ENCODE measurements at regions not wholly inside any gene's neighbourhood (a gene's known extent, or its start where the extent isn't known, plus 50 kb on each side); places are given as distances from the start of the nearest gene placed in this dataset.

DNA sequence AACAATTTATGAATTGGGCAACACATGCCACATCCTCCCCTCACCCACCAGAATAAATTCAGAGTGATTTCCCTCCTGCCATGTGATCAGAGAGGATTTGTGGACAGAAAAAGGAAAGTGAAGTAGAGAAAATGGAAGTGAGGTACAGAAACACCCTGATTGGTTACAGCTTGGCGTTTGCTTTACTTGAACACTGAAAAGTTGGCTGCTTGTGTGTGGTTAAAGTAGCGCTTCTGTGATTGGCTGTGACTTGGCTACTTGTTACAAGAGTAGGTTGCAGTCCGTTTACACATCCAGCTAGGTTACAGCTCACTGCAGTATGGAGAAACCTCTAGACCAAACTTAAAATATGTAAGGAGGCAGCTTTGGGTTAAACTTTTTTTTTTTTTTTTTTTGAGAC lies 205.2 kb upstream of the ZNF608 start:
- H3K9me3 Mint-ChIP-seq, result no peaks in the 10 kb centered on the region
- H3K4me3 Mint-ChIP-seq, result no peak overlapping the region
- TF ChIP-seq, protein P1, sequence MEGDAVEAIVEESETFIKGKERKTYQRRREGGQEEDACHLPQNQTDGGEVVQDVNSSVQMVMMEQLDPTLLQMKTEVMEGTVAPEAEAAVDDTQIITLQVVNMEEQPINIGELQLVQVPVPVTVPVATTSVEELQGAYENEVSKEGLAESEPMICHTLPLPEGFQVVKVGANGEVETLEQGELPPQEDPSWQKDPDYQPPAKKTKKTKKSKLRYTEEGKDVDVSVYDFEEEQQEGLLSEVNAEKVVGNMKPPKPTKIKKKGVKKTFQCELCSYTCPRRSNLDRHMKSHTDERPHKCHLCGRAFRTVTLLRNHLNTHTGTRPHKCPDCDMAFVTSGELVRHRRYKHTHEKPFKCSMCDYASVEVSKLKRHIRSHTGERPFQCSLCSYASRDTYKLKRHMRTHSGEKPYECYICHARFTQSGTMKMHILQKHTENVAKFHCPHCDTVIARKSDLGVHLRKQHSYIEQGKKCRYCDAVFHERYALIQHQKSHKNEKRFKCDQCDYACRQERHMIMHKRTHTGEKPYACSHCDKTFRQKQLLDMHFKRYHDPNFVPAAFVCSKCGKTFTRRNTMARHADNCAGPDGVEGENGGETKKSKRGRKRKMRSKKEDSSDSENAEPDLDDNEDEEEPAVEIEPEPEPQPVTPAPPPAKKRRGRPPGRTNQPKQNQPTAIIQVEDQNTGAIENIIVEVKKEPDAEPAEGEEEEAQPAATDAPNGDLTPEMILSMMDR (IDR thresholded peaks at IDR 0.05), result no peak
- no peaks in the 10 kb centered on the region for H3K4me1 Mint-ChIP-seq (ENCODE audit: low read depth)
- no peak overlapping the region for H3K27ac Mint-ChIP-seq
- no peaks in the 10 kb centered on the region for H3K36me3 Mint-ChIP-seq (ENCODE audit: low read depth)
- no peak for DNase-seq
- H3K27me3 Mint-ChIP-seq (ENCODE audit: insufficient read depth), result no peaks in the 10 kb centered on the region

DNA sequence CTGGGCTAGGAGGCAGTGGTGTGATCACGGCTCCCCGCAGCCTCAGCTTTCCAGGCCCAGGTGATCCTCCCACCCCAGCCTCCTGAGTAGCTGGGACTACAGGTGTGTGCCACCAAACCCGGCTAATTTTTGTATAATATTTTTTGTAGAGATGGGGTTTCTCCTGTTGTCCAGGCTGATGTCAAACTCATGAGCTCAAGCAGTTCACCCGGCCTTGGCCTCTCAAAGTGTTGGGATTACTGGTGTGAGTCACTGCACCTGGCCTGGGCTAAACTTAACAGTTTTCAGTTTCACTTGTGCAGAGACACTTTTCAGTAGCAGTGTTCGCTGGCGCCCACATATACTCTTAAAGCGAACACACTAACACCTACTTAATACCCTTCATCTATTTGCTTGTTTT lies 205.6 kb upstream of the ZNF608 start:
- TF ChIP-seq, protein P1 (IDR thresholded peaks at IDR 0.05), result no peak
- Mint-ChIP-seq H3K27me3 (ENCODE audit: insufficient read depth) (no peaks in the 10 kb centered on the region; the same call in 1 of the 2 replicates), H3K9me3 (no peaks in the 10 kb centered on the region), H3K36me3 (ENCODE audit: low read depth) (no peaks in the 10 kb centered on the region), H3K4me1 (ENCODE audit: low read depth) (no peaks in the 10 kb centered on the region), H3K4me3 (no peak overlapping the region), H3K27ac (no peak overlapping the region)
- no peak for DNase-seq

DNA sequence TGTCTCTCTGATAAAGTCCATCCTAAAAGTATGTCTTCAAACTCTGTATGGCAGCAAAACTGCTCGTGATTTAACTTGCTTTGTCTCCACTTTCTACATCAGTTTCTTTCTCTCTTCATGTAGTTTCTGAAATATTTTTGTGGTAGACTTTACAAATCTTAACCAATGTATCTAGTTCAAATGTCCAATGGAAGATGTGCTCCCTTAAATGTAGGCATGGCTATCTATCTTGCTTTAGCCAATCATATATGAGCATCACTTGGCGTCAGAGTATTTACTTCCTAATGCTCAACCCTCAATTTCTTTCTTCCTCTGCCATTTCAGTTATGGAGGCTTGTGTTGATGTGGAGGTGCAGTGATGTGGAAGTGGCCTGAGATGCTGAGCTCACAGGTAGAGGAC lies 206.1 kb upstream of the ZNF608 start:
- H3K4me1 Mint-ChIP-seq (ENCODE audit: low read depth), result no peaks in the 10 kb centered on the region
- no peaks in the 10 kb centered on the region; the same call in 1 of the 2 replicates for H3K27me3 Mint-ChIP-seq (ENCODE audit: insufficient read depth)
- no peak overlapping the region for H3K4me3 Mint-ChIP-seq
- no peak overlapping the region for H3K27ac Mint-ChIP-seq
- no peaks in the 10 kb centered on the region for H3K36me3 Mint-ChIP-seq (ENCODE audit: low read depth)
- TF ChIP-seq, protein P1 (IDR thresholded peaks at IDR 0.05), result no peak
- DNase-seq, result no peak
- no peaks in the 10 kb centered on the region for H3K9me3 Mint-ChIP-seq

DNA sequence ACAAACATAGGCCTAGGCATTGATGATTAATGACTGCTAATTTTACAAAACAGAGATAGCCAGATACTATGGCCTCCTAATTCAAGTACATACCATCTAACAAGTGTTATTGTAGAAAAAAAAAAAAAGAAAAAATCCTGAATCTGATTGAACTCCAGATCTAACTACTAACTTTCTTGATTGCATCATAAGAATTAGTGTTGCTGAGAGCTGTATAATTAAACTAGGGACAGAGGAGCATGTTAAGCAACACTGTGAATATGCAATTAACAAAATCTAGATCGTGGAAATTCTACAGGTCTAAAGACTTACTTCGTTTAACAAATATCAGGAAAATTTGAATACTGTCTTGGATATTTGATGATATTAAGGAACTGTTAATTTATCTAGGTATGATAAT lies 208.3 kb upstream of the ZNF608 start:
- Mint-ChIP-seq H3K27ac (no peak overlapping the region), H3K9me3 (no peaks in the 10 kb centered on the region), H3K4me3 (no peak overlapping the region), H3K4me1 (ENCODE audit: low read depth) (no peaks in the 10 kb centered on the region), H3K36me3 (ENCODE audit: low read depth) (no peaks in the 10 kb centered on the region), H3K27me3 (ENCODE audit: insufficient read depth) (no peaks in the 10 kb centered on the region; the same call in 1 of the 2 replicates)
- TF ChIP-seq, protein P1 (IDR thresholded peaks at IDR 0.05), result no peak
- DNase-seq, result no peak

DNA sequence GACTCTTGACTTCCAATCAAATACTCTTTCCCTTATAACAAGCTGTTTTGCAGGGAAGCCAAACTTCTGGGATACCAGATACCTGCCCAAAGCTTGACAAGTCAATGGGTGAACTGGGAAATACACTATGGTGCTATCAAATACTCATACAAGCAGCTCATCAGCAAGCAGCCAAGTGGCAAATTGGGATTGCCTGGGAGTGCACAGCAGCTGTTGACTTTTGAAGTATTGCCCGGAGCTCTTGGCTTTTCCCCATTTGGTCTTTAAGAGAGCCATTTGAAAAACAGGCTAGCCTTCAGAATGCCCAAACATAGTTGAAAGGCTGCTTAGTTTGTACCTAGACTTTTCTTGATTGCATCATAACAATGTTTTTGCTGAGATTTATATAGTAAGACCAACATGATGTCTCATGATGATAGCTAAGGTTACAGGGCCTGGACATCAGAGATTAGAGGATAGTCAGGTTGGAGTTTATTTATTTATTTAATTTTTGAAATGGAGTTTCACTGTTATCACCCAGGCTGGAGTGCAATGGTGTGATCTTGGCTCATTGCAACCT lies 210.1 kb upstream of the ZNF608 start:
- no peak for DNase-seq
- H3K27ac Mint-ChIP-seq, result no peak overlapping the region
- H3K9me3 Mint-ChIP-seq, result no peaks in the 10 kb centered on the region
- TF ChIP-seq, protein P1 (IDR thresholded peaks at IDR 0.05), result no peak
- H3K4me3 Mint-ChIP-seq, result no peak overlapping the region
- no peaks in the 10 kb centered on the region for H3K36me3 Mint-ChIP-seq (ENCODE audit: low read depth)
- no peaks in the 10 kb centered on the region; the same call in 1 of the 2 replicates for H3K27me3 Mint-ChIP-seq (ENCODE audit: insufficient read depth)
- H3K4me1 Mint-ChIP-seq (ENCODE audit: low read depth), result no peaks in the 10 kb centered on the region

DNA sequence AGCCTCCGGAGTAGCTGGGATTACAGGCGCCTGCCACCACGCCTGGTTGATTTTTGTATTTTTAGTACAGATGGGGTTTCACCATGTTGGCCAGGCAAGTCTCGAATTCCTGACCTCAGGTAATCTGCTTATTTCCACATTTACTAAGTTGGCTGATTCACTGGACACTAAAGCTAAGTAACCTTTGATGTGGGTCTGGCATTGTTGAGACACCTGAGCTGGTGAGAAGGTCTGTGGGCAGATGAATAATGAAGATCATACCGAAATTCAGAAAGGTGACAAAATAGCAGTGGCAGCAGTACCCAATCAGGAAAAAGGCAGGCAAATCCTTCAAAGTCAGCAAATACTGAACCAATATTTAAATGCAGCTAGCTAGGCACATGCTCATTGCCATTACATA lies 210.6 kb upstream of the ZNF608 start:
- Mint-ChIP-seq H3K36me3 (ENCODE audit: low read depth) (no peaks in the 10 kb centered on the region), H3K27me3 (ENCODE audit: insufficient read depth) (no peaks in the 10 kb centered on the region; the same call in 1 of the 2 replicates), H3K9me3 (no peaks in the 10 kb centered on the region), H3K4me3 (no peak overlapping the region), H3K4me1 (ENCODE audit: low read depth) (no peaks in the 10 kb centered on the region), H3K27ac (no peak overlapping the region)
- no peak for DNase-seq
- TF ChIP-seq, protein P1 (IDR thresholded peaks at IDR 0.05), result no peak

Measured in HFFc6 (cell line).